NCI-H510A (cell line): ENCODE measurements at regions not wholly inside any gene's neighbourhood (a gene's known extent, or its start where the extent isn't known, plus 50 kb on each side); places are given as distances from the start of the nearest gene placed in this dataset.
A peak's percentile ranks its signal among the peaks of the same experiment; 100 is the strongest.

Source experiments
- DNase-seq: peaks from one replicate; lab custom pipeline; 2025; lab: John Stamatoyannopoulos, UW

GRCh38 chr13:83219832-83220231 lies 662.4 kb downstream of the SLITRK1 start:
- DNase-seq, result no peak

- DNase-seq, result no peak
These were observed 665.6 kb downstream of the SLITRK1 start for GRCh38 chr13:83216479-83217245.

- no peak for DNase-seq
These were observed 666.6 kb downstream of the SLITRK1 start for GRCh38 chr13:83215627-83216026.

- no peak for DNase-seq
These were observed 667.8 kb downstream of the SLITRK1 start for GRCh38 chr13:83214452-83214851.

DNA sequence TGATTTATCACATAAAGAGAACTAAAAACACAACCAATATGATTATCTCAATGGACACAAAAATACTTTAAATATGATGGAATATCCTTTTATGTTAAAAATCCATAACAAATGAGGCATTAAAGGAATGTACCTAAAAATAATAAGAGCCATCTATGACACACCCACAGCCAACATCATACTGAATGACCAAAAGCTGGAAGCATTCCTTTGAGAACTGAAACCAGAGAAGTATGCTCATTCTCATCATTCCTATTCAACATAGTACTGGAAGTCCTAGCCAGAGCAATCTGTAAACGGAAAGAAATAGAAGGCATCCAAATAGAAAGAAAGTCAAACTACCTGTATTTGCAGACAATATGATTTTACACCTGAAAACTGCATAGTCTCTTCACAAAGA lies 671.0 kb downstream of the SLITRK1 start:
- no peak for DNase-seq

DNA sequence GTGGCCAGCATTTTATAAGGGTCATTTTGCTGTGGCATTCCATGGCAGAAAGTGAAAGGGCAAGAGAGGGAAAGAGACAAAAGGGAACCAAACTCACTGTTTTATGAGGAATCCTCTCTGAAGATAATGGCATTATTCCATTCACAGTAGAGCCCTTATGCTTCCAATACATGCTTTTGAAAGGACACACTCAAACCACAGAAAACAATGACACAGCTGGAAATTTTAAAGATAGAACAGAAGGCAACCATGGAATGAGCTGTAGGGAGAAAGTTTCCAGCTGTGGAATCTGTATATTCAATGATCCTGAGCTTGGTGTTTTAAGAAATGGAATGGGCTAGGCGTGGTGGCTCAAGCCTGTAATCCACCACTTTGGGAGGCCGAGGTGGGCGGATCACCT lies 677.4 kb downstream of the SLITRK1 start:
- no peak for DNase-seq

DNA sequence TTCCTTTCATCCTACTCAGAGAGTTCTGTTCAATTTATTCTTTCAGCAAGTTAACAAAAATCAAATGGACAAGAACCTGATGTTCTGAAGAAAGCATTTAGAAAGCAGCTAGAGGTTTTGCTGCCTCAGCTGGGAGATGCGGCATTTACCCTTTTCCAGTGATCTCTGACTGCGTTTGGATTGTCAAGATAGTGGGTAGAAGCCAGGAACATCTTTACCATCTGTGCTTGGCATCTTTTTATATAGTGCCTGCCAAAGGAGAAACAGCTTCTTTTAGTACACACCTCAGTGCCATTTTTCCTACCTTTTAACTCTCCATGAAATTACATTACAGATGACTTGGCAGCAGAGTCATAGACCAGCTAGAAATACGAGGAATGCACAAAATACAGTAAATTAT lies 680.8 kb downstream of the SLITRK1 start:
- DNase-seq, result no peak

- DNase-seq, result no peak
These were observed 685.0 kb downstream of the SLITRK1 start for GRCh38 chr13:83197316-83197715.

DNA sequence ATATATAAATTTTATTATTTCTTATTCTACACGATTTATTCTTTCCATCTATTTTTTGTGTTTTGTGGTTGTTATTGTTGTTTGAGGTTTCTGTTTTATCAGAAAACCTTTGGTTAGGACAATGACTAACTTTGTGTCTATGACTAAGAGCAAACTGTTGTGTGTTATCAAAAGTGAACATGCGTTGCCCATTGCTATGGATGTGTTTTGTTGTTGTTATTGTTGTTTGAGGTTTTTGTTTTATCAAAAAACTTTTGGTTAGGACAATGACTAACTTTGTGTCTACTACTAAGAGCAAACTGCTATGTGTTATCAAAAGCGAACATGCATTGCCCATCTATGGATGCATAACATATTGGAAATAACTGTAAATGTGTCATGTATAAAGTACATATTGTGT lies 692.3 kb downstream of the SLITRK1 start:
- no peak for DNase-seq

- no peak for DNase-seq
These were observed 697.5 kb downstream of the SLITRK1 start for GRCh38 chr13:83184819-83185218.

DNA sequence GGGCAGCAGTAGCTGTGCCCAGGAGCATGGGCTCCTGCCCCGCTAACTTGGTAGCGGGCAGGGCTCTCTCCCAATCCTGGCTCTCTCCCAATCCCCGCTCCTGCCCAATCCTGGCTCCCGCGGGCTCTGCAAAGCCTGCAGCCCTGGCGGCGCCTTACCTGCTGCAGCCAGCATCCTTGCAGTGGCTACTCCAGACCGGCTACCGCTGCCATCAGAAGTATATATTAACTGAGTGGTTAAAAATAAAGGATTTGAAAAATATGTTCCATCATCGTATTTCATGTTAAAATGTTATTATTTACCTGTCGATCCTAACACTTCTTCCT lies 698.2 kb downstream of the SLITRK1 start:
- DNase-seq, result no peak

DNA sequence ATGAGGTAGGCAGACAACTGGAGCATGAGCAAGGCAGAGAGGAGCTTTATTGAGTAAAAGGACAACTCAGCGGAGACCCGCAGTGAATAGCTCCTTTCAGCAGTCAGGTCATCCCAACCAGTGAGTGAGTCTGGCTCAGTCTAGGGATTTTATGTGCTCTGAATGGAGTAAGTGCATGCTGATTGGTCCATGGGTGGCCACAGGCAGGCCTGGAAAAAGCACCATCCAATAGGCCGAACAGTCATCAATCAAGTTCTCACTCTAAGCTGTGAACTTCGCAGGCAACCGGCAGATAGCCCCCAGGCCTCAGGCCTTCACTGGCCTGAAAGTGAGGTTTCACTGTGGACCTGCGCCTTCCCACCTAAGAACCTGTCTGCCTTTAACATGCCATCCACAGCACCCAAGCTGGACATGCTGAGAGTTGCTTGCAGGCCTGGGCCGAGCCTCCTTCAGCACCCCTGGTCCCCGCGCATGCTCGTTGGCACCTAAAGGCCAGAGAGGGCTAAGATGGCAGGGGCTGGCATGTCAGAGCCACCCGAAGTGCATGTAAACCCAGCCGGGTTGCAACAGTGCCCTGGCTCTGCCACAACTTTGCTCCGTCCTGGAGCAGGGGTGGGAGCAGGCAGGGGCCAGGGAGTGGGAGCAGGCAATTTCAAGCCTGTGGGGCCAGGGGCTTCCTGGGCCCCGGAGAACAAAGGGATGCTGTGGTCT lies 698.7 kb downstream of the SLITRK1 start:
- no peak for DNase-seq

GRCh38 chr13:83182845-83183244 lies 699.4 kb downstream of the SLITRK1 start:
- no peak for DNase-seq

DNA sequence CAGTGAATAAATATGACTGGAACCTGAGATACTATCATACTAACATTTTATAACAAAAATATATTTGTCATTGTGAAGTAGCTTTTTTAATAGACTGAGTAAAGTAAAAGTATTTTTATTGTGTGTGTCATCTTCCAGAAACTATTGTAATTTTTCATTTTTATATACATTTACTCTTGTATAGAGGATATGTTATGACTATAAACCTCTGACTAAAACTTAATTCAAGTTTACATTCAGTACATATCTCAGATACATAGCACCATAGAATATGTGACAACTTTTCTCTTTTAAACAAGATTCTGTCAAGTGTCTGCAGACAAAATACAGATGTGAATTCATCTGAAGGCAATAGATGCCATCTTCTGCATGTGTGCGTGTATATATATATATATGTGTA lies 704.3 kb downstream of the SLITRK1 start:
- DNase-seq, result no peak

DNA sequence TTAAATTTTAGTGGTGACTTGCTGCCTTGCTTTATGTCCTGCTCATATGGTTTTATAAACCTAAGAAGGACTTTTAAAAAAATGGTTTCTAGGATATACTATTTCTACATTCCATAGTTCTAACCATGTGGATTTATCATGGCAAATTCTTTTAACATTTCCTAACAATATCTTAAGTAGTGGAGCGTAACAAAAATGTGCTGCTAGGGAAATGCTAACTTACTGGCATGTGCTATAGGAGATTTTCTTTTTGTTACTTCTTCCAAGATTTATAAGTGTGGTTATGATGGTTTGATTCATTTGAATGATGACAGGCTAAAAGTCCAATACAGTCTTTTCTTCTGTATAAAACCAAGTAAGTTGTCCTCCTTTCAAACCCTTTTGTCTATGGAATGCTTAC lies 713.7 kb downstream of the SLITRK1 start:
- DNase-seq, result no peak

- no peak for DNase-seq
These were observed 715.1 kb downstream of the SLITRK1 start for GRCh38 chr13:83167203-83167602.

DNA sequence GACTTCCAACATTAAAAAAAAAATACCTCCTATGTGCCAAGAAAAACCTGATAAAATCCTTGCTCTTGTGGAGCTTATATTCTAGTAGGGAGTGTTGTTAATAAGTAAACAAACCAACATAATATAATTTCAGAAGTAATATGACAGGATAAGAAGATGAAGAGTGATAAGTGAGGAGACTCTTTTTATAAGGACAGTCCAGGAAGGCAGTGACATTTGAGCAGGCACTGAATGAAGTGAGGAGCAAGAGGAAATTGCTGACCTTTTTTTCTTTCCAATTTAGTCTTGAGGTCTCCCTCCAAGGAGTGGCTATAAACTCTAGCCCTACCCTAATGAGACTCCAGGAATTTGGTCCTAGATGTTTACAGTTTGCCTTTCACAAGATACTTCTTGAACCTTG lies 715.7 kb downstream of the SLITRK1 start:
- no peak for DNase-seq

- no peak for DNase-seq
These were observed 719.8 kb downstream of the SLITRK1 start for GRCh38 chr13:83162493-83162892.

GRCh38 chr13:83153848-83154247 lies 728.4 kb downstream of the SLITRK1 start:
- DNase-seq, result peak; percentile 9

- no peak for DNase-seq
These were observed 731.0 kb downstream of the SLITRK1 start for GRCh38 chr13:83151308-83151660.

- no peak for DNase-seq
These were observed 731.5 kb downstream of the SLITRK1 start for GRCh38 chr13:83150616-83151307.

GRCh38 chr13:83136660-83137059 lies 745.6 kb downstream of the SLITRK1 start:
- no peak for DNase-seq

GRCh38 chr13:83125791-83126190 lies 756.5 kb downstream of the SLITRK1 start:
- DNase-seq, result no peak
